ENCODE measurements at regions not wholly inside any gene's neighbourhood (a gene's known extent, or its start where the extent isn't known, plus 50 kb on each side); places are given as distances from the start of the nearest gene placed in this dataset.
"Not testable (repeated sequence)": the region's sequence is repeated elsewhere in the genome, so short reads cannot be mapped to it uniquely, and the experiment has no call there.

- DNase-seq = no peak
Observed at GRCh38 chr1:217921126-217921904, 290.2 kb downstream of the SPATA17 start.

- peak; percentile 71 for DNase-seq
Observed at GRCh38 chr1:217924924-217925323, 293.8 kb downstream of the SPATA17 start.

GRCh38 chr1:217929213-217929885 lies 298.2 kb downstream of the SPATA17 start:
- DNase-seq = peak; percentile 61

DNA sequence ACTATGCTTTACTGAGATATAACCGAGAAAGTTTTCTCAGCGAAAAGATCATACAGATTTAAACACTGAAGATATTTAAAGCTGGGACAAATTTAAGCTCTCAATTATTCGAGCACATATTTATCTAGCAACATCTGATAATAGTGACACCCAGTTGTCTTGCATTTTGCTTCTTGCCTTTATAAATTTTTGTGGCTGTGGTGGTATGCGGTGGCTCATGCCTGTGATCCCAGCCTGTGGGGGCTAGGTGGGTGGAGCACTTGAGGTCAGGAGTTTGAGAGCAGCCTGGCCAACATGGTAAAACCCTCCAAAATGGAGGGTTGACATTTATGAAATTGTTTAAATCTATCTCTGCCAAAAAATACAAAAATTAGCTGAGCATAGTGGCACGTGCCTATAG lies 312.2 kb downstream of the SPATA17 start:
- DNase-seq = no peak

DNA sequence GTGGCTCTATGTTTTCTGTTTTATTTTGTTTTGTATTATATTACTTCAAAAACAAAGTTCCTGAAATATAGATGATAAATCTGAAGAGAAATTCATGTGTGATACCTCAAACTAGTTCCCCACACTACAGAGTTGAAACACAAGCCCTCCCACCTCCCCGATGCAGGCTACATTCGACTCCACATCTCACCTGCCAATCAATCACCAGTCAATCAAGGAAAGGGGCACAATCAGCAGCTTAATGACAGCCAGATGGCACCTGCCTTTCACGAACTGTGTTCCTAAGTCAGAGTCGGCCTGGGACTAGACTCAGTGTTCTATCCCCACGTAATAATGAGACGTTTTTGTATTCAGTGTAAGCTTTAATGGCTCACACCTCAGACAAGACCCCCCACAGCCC lies 313.4 kb downstream of the SPATA17 start:
- no peak for DNase-seq

DNA sequence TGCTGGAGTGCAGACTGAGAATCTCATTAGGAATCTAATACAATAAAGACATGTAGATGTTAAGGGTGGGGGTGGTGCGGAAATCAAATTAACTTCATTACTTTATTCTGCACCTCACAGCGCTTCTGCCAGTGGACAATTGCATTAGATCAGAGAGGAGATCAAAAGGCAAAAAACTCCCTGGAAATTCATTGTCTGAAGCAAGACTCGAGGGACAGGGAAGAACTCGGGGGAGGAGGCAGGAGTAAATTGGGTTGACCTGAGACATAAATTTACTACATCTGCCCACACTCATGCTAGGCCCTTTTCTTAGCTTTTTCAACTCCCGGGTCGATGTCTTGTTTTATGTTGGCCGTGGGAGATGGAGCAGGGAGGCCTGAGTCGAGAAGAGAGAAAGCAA lies 315.4 kb downstream of the SPATA17 start:
- no peak for DNase-seq

DNA sequence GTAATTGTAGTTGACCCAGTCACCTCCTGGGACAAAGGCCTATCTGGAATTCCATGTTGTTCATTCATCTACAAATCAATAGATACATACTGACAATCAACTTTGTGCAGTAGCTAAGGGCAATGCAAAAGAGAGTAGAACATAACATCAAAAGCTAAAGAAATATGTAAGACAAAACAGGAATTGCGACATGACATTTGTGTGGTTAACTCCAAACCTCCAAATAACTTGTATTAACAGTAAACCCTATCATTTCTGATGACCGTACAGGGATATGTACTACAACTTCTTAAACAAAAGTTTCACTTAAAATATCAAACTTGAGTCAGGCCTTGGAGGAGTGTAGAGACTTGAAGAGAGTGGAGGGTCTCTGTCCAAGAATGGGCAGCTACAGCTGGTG lies 317.6 kb downstream of the SPATA17 start:
- no peak for DNase-seq

GRCh38 chr1:217953330-217953729 lies 322.2 kb downstream of the SPATA17 start:
- DNase-seq = no peak

DNA sequence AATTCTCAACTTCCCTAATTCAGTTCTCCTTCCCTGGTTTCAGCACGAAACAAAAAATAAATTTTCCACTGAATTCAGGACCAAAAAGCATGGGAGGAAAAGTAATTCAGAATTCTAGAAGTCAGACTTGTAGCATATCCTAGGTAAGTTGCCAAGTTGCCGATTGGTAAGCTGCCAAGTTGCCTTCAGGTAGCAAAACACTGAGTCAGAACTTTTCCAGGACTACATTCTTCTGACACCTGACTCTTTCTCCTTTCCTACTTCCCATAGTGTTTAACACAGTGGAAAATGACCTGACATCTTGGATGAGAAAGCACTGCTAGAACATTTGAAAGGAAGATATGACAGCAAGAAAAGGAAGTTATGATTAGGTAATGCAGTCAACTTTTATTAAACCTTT lies 322.8 kb downstream of the SPATA17 start:
- no peak for DNase-seq

GRCh38 chr1:217955723-217956122 lies 324.6 kb downstream of the SPATA17 start:
- DNase-seq = no peak

DNA sequence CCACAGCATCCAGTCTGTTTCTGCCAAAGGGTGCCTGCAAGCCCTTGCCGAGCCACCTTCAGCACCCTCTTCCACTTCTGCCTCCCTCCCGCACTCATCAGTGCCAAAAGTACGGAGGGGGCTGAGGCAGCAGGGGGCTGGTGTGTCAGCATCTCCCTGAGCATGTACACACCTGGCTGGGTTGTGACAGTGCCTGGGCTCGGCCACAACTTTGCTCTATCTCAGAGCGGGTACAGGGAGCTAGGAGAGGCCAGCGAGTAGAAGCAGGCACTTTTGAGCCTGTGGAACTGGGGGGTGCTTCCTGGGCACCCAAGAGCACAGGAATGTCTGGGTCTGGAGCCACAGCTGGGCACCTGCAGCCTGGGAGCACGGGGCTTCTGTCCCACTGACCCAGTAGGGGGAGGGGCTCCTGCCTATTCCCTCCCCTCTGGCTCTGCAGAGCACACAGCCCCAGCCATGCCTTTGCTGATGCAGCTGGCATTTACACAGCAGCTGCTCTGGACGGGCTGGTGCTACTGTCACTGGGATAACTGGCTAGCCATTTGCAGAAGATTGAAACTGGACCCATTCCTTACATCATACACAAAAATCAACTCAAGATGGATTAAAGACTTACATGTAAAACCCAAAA lies 319.8 kb upstream of the RRP15 start:
- DNase-seq = no peak

GRCh38 chr1:217968085-217968484 lies 317.0 kb upstream of the RRP15 start:
- DNase-seq = no peak

DNA sequence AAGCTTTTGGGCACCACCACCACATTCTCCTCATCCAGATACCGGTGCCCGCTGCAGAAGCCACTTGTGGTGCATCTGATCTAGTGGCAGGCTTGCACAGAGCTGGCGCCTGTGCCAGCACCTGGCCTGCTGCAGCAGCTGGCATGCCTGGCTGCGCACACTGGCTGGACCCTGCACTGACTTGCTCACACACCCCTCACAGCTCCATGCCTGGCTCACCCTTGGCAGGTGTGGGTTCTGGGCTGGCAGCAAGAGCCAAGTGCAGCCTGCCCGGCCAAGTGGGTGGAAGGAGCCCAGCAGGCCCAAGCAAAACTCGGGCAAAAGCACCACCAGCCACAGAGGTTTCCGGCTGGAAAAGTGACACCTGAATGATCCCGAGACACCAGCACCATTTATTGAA lies 315.7 kb upstream of the RRP15 start:
- no peak for DNase-seq

DNA sequence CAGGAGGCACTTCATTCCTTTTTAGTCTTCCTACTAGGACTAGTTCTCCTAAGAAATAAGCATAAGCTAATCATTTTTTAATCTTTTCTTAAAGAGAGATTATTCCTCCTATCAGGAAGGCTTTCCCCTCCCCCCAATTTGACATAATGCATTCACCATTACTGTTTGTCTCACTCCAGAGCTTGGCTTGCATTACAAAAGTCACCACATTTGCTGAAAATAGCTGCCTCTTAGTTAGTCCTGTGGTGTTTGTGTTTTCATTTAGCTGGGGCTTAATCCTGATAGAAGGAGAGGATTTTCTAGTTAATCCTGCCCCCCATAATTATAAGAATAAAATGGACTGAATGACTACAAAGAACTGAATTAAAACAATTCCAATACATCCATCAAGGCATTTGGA lies 307.1 kb upstream of the RRP15 start:
- DNase-seq = no peak

GRCh38 chr1:217981430-217981829 lies 303.7 kb upstream of the RRP15 start:
- no peak for DNase-seq

DNA sequence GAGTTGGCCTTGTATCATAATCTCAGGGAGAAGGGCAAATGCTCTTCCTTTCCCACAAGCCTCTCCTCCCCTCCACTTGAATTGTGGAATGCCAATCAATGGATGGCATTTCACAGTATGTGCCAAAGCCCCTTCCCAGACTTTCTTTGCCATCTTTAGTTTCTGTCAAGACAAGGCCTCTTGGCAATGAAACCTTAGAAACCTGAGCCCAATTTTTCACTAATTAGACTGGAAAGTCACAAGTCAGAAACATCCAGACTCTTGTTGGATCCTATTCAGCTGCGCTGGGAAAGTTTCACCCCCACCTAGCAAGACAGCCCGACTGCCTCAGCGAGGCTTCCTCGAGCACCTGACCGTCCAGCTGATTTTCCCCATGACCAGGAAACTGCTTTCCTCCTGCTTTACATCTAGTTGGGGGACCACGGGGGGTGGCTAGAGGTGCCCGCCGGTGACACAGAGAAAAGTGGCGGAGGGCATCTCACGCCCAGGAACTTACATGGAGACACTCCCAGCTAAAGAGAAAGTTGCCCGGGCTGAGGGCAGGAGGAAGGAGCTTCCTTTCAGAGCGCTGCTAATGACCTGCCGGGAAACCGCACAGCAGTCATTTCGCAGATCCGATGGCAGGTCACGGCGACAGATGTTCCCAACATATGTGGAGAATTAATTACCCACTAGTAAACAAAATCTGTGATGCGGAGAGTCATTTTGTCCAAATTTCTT lies 302.6 kb upstream of the RRP15 start:
- DNase-seq = peak; percentile 49

DNA sequence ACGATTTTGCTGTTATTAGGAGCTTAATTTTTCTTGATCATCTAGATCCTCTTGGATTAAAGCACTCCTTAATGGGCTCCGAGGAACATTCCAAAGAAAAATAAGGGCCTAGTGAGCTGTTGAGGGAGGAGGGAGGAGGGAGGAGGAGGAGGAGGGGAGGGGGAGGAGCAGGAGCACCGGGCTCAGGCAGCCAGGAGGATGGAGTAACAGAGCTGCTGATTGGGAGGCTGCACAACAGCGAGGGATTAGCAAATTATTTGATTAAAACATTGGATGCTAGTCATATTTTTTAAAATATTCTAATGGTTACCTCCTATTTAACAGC lies 302.1 kb upstream of the RRP15 start:
- no peak for DNase-seq

DNA sequence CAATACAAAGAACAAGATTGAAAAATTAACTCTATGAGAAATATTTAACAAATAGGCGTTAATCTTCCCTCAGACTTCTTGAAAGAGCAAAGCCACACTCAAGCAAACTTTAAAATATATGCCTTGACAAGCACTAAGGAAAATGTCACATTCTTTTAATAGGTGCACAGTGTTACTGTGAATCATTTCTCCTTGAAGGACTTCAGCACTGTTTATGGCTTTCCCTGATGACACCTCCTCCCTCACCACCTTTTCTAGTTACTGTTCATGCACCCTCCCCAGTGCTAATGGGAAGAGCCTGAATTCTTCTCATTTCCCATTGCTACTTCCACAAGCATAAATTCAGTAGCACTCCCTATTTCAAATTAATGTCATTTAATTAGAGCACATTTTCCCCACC lies 299.5 kb upstream of the RRP15 start:
- DNase-seq = no peak

DNA sequence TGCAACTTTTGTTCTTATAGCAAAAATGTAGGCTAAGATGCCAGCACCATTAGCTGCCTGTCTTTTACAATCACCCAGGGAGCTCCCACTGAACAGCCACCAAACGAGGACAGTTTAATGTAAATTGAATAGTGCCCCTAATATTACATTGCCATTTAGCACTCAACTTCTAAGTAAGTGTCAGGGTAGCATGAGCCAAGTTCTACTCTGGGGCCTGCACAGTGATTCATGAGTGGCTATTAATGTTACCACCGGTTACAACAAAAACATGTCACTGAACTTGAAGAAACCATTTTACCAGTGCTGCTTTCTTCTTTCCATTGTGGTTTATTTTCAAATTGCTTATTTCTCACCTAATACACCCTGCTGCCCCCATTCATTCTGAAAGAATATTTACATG lies 295.6 kb upstream of the RRP15 start:
- DNase-seq = no peak

DNA sequence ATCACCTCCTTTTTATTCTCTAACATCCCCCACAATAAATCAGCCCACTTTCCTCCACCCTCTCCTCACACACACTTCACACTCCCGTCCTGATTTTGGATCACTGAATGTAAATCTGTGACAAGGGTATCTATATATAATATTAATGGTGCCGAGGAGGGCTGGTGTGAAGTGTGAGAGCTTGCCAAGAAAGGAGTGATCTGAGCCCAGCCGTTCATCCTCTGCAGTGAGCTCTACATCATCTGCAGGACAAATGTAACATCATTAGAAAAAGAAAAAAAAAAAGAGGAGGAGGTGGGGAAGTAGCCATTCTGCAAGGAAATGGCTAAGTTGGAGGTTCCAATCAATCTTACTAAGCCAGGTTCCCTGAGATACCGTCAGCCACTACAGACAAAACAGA lies 291.7 kb upstream of the RRP15 start:
- DNase-seq = no peak

DNA sequence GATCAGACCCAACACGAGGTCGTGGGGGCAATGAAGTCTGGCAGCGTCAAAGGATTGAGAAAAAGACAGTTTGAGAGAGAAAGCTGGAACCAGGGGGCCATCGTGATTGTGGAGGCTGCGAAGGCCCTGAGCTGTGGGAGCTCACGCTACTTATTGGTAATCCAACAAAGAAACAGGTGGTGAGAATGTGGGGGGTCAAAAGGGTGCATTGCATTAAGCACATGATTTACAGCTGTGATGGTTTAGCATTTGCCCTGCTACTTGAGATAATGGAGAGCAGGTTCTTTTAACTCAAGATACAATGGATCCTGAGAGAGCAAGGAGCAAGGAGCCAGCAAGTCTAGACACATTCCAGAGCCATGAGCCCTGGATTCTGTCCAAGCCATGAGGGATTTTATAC lies 276.8 kb upstream of the RRP15 start:
- DNase-seq = not testable (repeated sequence)

GRCh38 chr1:218015106-218015505 lies 270.0 kb upstream of the RRP15 start:
- DNase-seq = not testable (repeated sequence)

GRCh38 chr1:218024211-218024720 lies 260.8 kb upstream of the RRP15 start:
- DNase-seq = no peak

Data from retina (tissue), 1 donor.